ENCODE measurements at regions not wholly inside any gene's neighbourhood (a gene's known extent, or its start where the extent isn't known, plus 50 kb on each side); places are given as distances from the start of the nearest gene placed in this dataset.

DNA sequence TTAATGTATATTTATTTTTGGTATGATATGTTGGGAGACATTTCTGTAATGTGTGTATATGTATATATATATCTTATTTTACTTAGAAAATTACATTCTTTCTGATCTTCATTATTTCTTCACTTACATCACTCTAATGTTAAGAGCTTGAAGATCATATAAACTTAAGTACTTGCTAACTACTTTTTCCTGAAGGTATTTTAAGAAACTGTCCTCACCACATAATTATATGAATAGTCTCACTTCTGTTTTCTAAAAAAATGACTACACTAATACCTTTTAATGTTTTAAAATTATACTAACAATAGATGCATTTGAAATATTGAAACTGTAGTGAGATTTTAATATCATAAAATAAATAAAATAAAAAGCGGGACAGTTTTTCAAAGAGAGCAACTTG is 377.1 kb downstream of the LRRIQ3 start:
- DNase-seq = no peak
- Histone ChIP-seq H3K36me3 (no peaks in the 10 kb centered on the region), H3K9me3 (peaks cover 0 to 2% (median under 1%) of the 10 kb centered on the region in 4 donors), H3K27me3 (no peaks in the 10 kb centered on the region), H3K27ac (no peak overlapping the region), H3K4me3 (no peak overlapping the region), H3K4me1 (no peaks in the 10 kb centered on the region)
- intact Hi-C loops (cut with DNase I) = no loop called here
- TF ChIP-seq POLR2A (IDR thresholded peaks at IDR 0.05) = no peak
- TF ChIP-seq POLR2AphosphoS5 (IDR thresholded peaks at IDR 0.05) = no peak
- TF ChIP-seq, protein P1, sequence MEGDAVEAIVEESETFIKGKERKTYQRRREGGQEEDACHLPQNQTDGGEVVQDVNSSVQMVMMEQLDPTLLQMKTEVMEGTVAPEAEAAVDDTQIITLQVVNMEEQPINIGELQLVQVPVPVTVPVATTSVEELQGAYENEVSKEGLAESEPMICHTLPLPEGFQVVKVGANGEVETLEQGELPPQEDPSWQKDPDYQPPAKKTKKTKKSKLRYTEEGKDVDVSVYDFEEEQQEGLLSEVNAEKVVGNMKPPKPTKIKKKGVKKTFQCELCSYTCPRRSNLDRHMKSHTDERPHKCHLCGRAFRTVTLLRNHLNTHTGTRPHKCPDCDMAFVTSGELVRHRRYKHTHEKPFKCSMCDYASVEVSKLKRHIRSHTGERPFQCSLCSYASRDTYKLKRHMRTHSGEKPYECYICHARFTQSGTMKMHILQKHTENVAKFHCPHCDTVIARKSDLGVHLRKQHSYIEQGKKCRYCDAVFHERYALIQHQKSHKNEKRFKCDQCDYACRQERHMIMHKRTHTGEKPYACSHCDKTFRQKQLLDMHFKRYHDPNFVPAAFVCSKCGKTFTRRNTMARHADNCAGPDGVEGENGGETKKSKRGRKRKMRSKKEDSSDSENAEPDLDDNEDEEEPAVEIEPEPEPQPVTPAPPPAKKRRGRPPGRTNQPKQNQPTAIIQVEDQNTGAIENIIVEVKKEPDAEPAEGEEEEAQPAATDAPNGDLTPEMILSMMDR (IDR thresholded peaks at IDR 0.05) = no peak
- no peak for TF ChIP-seq EP300 (IDR thresholded peaks at IDR 0.05)
- 89 to 96% methylated on average over 1 of the region's 1 CpG for WGBS, 2 donors

DNA sequence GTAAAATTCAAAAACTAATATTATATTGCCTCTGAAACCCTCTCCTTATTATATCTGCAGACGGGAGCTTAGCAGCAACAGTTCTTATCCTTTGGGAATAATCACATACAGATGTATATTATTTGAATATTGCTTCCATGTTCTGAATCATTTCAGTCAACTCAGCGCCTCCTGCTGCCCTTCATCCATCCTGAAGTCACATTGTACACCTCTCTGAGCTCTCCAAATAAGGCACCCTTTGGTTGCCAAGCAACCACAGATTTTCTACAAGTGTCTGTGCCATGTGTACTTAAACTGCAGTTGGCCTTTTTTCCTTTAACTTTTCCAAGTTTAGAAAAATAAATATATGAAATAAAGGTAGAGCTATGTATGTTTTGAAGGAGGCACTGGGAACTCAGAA is 384.3 kb downstream of the LRRIQ3 start:
- H3K27me3 ChIP-seq = no peaks in the 10 kb centered on the region
- no peak for DNase-seq
- H3K36me3 ChIP-seq = no peaks in the 10 kb centered on the region
- WGBS, 2 donors = 34 to 69% methylated on average over 2 of the region's 2 CpGs
- H3K9me3 ChIP-seq = peaks cover 0 to 4% (median 1%) of the 10 kb centered on the region in 4 donors
- H3K4me3 ChIP-seq = no peak overlapping the region
- no peaks in the 10 kb centered on the region for H3K4me1 ChIP-seq
- no peak for TF ChIP-seq POLR2A (IDR thresholded peaks at IDR 0.05)
- TF ChIP-seq EP300 (IDR thresholded peaks at IDR 0.05) = no peak
- TF ChIP-seq, protein P1 (IDR thresholded peaks at IDR 0.05) = no peak
- TF ChIP-seq POLR2AphosphoS5 (IDR thresholded peaks at IDR 0.05) = no peak
- intact Hi-C loops (cut with DNase I) = no loop called here
- no peak overlapping the region for H3K27ac ChIP-seq

DNA sequence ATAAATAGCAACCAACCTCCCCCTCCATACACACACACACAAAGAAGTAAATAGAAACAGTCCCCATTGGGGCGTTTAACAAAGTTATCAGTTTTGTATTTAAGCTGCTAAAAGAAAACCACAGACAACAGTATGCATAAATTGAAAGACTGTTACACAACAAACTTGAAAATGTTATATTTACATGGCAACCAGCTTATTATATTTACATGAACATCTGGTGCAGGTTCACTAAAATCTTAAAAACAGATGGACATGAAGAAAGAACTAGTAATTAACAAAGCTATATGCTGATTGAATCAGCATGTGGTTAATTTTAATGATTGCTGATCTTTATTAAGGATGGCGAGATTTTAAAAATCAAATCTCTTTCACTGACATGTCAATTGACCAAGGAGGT is 384.7 kb downstream of the LRRIQ3 start:
- H3K27me3 ChIP-seq = no peaks in the 10 kb centered on the region
- no peaks in the 10 kb centered on the region for H3K4me1 ChIP-seq
- TF ChIP-seq EP300 (IDR thresholded peaks at IDR 0.05) = no peak
- no peak for TF ChIP-seq POLR2A (IDR thresholded peaks at IDR 0.05)
- TF ChIP-seq, protein P1 (IDR thresholded peaks at IDR 0.05) = no peak
- no peak for TF ChIP-seq POLR2AphosphoS5 (IDR thresholded peaks at IDR 0.05)
- no peak overlapping the region for H3K27ac ChIP-seq
- peaks cover 0 to 4% (median 1%) of the 10 kb centered on the region in 4 donors for H3K9me3 ChIP-seq
- 79 to 86% methylated on average over 2 of the region's 2 CpGs for WGBS, 2 donors
- H3K36me3 ChIP-seq = no peaks in the 10 kb centered on the region
- DNase-seq = no peak
- intact Hi-C loops (cut with DNase I) = no loop called here
- no peak overlapping the region for H3K4me3 ChIP-seq

DNA sequence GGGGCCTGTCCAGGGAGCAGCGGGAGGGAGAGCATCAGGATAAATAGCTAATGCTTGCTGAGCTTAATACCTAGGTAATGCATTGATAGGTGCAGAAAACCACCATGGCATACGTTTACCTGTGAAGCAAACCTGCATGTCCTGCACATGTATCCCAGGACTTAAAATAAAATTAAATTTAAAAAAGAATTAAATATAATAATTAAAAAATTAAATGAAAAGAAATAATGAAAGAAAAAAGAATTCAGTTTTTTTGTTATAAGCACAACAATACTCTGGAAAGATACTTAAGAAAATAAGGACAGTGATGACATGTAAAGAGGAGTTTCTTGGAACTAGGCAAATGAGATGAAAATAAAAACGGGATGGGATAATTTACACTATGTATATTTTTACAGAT is 386.2 kb downstream of the LRRIQ3 start:
- TF ChIP-seq, protein P1 (IDR thresholded peaks at IDR 0.05) = no peak
- no peak for TF ChIP-seq POLR2AphosphoS5 (IDR thresholded peaks at IDR 0.05)
- TF ChIP-seq POLR2A (IDR thresholded peaks at IDR 0.05) = no peak
- intact Hi-C loops (cut with DNase I) = no loop called here
- H3K27me3 ChIP-seq = no peaks in the 10 kb centered on the region
- DNase-seq = no peak
- peaks cover 0 to 4% (median 1%) of the 10 kb centered on the region in 4 donors for H3K9me3 ChIP-seq
- H3K27ac ChIP-seq = no peak overlapping the region
- no peak overlapping the region for H3K4me3 ChIP-seq
- 74 to 85% methylated on average over 3 of the region's 3 CpGs for WGBS, 2 donors
- H3K4me1 ChIP-seq = no peaks in the 10 kb centered on the region
- H3K36me3 ChIP-seq = no peaks in the 10 kb centered on the region

DNA sequence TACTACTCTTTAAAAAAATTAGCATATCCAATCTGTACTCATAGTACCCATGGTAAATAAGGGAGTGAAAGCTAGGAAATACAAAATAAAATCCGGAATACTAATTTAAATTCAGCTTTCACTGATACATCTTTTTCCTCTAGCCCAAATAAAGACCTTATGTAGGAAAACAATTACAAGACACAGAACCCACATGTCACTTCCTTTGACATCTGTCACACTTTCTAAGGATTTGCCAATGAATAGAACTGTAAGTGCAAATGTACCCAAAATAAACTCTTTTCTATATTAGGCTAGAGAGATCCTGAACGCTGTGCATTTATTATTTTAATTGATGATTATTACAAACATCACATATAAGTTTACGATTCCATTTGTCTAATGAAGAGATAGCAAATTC is 393.0 kb downstream of the LRRIQ3 start:
- 83 to 92% methylated on average over 3 of the region's 3 CpGs for WGBS, 2 donors
- Histone ChIP-seq H3K27me3 (no peaks in the 10 kb centered on the region), H3K27ac (no peak overlapping the region), H3K36me3 (no peaks in the 10 kb centered on the region), H3K9me3 (no peaks in the 10 kb centered on the region), H3K4me3 (no peak overlapping the region), H3K4me1 (no peaks in the 10 kb centered on the region)
- TF ChIP-seq, protein P1 (IDR thresholded peaks at IDR 0.05) = no peak
- TF ChIP-seq POLR2AphosphoS5 (IDR thresholded peaks at IDR 0.05) (no peak), POLR2A (IDR thresholded peaks at IDR 0.05) (no peak), EP300 (IDR thresholded peaks at IDR 0.05) (no peak)
- no peak for DNase-seq
- intact Hi-C loops (cut with DNase I) = no loop called here

All from sigmoid colon (tissue), 6 donors.